ENCODE measurements at regions not wholly inside any gene's neighbourhood (a gene's known extent, or its start where the extent isn't known, plus 50 kb on each side); places are given as distances from the start of the nearest gene placed in this dataset.

GRCh38 chr12:90243211-90243610 is 534.6 kb upstream of the ATP2B1 start:
- no peak for TF ChIP-seq POLR2A (IDR thresholded peaks at IDR 0.05)
- no peak for TF ChIP-seq CTCF (IDR thresholded peaks at IDR 0.05)
- WGBS, 2 donors: 79 to 92% methylated on average over 4 of the region's 4 CpGs
- intact Hi-C loops (cut with DNase I): no loop called here

GRCh38 chr12:90239732-90240260 is 531.2 kb upstream of the ATP2B1 start:
- Histone ChIP-seq H3K27ac (no peak overlapping the region), H3K36me3 (no peaks in the 10 kb centered on the region), H3K4me3 (no peak overlapping the region), H3K27me3 (no peaks in the 10 kb centered on the region), H3K4me1 (peaks cover 0 to 30% (median under 1%) of the 10 kb centered on the region in 3 donors), H3K9me3 (no peaks in the 10 kb centered on the region)
- no peak for TF ChIP-seq CTCF (IDR thresholded peaks at IDR 0.05)
- no peak for TF ChIP-seq POLR2A (IDR thresholded peaks at IDR 0.05)
- WGBS, 2 donors: 67 to 73% methylated on average over 1 of the region's 1 CpG
- intact Hi-C loops (cut with DNase I): no loop called here
- no peak for DNase-seq

More at GRCh38 chr12:90243211-90243610, 534.6 kb upstream of the ATP2B1 start:
- peaks cover 0 to 29% (median 0%) of the 10 kb centered on the region in 3 donors for H3K4me1 ChIP-seq
- H3K36me3 ChIP-seq: no peaks in the 10 kb centered on the region
- H3K4me3 ChIP-seq: no peak overlapping the region
- no peaks in the 10 kb centered on the region for H3K9me3 ChIP-seq
- no peaks in the 10 kb centered on the region for H3K27me3 ChIP-seq
- no peak overlapping the region for H3K27ac ChIP-seq
- DNase-seq: no peak

GRCh38 chr12:90238663-90239271 is 530.1 kb upstream of the ATP2B1 start:
- Histone ChIP-seq H3K4me1 (peaks cover 0 to 35% (median 3%) of the 10 kb centered on the region in 3 donors), H3K27me3 (no peaks in the 10 kb centered on the region), H3K36me3 (no peaks in the 10 kb centered on the region), H3K4me3 (no peak overlapping the region), H3K27ac (no peak overlapping the region), H3K9me3 (no peaks in the 10 kb centered on the region)
- TF ChIP-seq CTCF (IDR thresholded peaks at IDR 0.05) (no peak), POLR2A (IDR thresholded peaks at IDR 0.05) (no peak)
- intact Hi-C loops (cut with DNase I): no loop called here
- no peak for DNase-seq
- WGBS, 2 donors: 51 to 54% methylated on average over 2 of the region's 2 CpGs

- no peak for TF ChIP-seq POLR2A (IDR thresholded peaks at IDR 0.05)
- no peak for TF ChIP-seq CTCF (IDR thresholded peaks at IDR 0.05)
- 72 to 79% methylated on average over 3 of the region's 3 CpGs for WGBS, 2 donors
Measured at GRCh38 chr12:90237841-90238240, 529.2 kb upstream of the ATP2B1 start.

GRCh38 chr12:90235642-90236041 is 527.0 kb upstream of the ATP2B1 start:
- H3K27ac ChIP-seq: peak overlapping the region in 3 of 4 donors; percentile 74 to 78 (median 74)
- no peaks in the 10 kb centered on the region for H3K27me3 ChIP-seq
- H3K4me1 ChIP-seq: peaks cover 0 to 48% (median 6%) of the 10 kb centered on the region in 3 donors
- WGBS, 2 donors: 45 to 47% methylated on average over 1 of the region's 1 CpG
- intact Hi-C loops (cut with DNase I): no loop called here
- H3K4me3 ChIP-seq: no peak overlapping the region
- no peaks in the 10 kb centered on the region for H3K9me3 ChIP-seq
- no peaks in the 10 kb centered on the region for H3K36me3 ChIP-seq
- no peak for DNase-seq
- no peak for TF ChIP-seq POLR2A (IDR thresholded peaks at IDR 0.05)
- TF ChIP-seq CTCF (IDR thresholded peaks at IDR 0.05): no peak

More at GRCh38 chr12:90237841-90238240, 529.2 kb upstream of the ATP2B1 start:
- H3K4me1 ChIP-seq: peaks cover 0 to 44% (median 6%) of the 10 kb centered on the region in 3 donors
- DNase-seq: no peak
- H3K4me3 ChIP-seq: no peak overlapping the region
- H3K36me3 ChIP-seq: no peaks in the 10 kb centered on the region
- no peaks in the 10 kb centered on the region for H3K27me3 ChIP-seq
- no peak overlapping the region for H3K27ac ChIP-seq
- no peaks in the 10 kb centered on the region for H3K9me3 ChIP-seq
- intact Hi-C loops (cut with DNase I): no loop called here
